ENCODE measurements at regions not wholly inside any gene's neighbourhood (a gene's known extent, or its start where the extent isn't known, plus 50 kb on each side); places are given as distances from the start of the nearest gene placed in this dataset.

GRCh38 chr1:56413671-56414199 lies 165.6 kb downstream of the PLPP3 start:
- Mint-ChIP-seq H3K27ac (no peak overlapping the region), H3K9me3 (peaks cover 2 to 8% of the 10 kb centered on the region in 2 donors), H3K4me3 (no peak overlapping the region), H3K4me1 (ENCODE audit: low read depth in 2 of 2) (no peaks in the 10 kb centered on the region), H3K27me3 (no peaks in the 10 kb centered on the region), H3K36me3 (ENCODE audit: insufficient read depth) (no peaks in the 10 kb centered on the region)
- ATAC-seq (replicated peaks), result no peak
- no peak for DNase-seq

DNA sequence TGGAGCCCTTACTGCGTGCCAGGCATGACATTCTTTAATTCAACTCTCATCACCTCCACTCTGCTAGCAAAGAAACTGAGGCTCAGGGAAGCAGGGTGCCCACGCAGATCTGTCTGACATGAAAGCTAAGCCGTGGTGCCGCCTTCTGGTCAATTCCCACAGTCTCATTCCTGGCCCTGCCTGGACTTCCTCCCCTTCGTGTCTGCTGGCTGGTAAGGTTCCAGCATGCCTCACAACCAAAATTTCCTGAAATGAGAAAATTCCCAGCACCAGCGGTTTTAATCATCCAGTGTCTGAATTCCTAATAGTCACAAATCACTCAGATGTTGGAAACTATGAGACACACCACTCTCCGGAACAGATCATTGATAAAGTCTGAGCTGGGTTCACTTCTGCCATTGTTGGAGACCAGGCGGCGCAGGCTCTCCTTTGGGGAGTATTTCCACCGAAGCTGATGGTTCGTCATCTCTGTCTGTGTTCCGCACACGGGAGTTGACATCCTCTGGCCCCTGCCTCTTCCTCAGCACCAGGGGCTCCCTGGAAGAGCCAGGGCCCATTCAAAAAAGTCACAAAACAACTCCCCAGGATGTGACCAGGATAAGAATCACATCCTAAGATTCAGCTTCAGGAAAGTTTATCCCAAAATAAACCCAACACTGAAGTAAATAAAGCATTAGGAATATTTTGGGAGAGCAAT lies 167.7 kb downstream of the PLPP3 start:
- ATAC-seq (replicated peaks) (no peak), DNase-seq (no peak)
- peaks cover 2 to 14% of the 10 kb centered on the region in 2 donors for H3K9me3 Mint-ChIP-seq
- no peak overlapping the region for H3K27ac Mint-ChIP-seq
- peaks cover 0 to 9% of the 10 kb centered on the region in 2 donors for H3K27me3 Mint-ChIP-seq
- H3K4me1 Mint-ChIP-seq (ENCODE audit: low read depth in 2 of 2), result no peaks in the 10 kb centered on the region
- H3K36me3 Mint-ChIP-seq (ENCODE audit: insufficient read depth), result no peaks in the 10 kb centered on the region
- H3K4me3 Mint-ChIP-seq, result no peak overlapping the region

GRCh38 chr1:56411021-56411420 lies 168.3 kb downstream of the PLPP3 start:
- no peak overlapping the region for H3K4me3 Mint-ChIP-seq
- no peak for DNase-seq
- peaks cover 0 to 9% of the 10 kb centered on the region in 2 donors for H3K27me3 Mint-ChIP-seq
- H3K27ac Mint-ChIP-seq, result no peak overlapping the region
- ATAC-seq (replicated peaks), result no peak
- H3K4me1 Mint-ChIP-seq (ENCODE audit: low read depth in 2 of 2), result no peaks in the 10 kb centered on the region
- no peaks in the 10 kb centered on the region for H3K36me3 Mint-ChIP-seq (ENCODE audit: insufficient read depth)
- H3K9me3 Mint-ChIP-seq, result peaks cover 2 to 14% of the 10 kb centered on the region in 2 donors

DNA sequence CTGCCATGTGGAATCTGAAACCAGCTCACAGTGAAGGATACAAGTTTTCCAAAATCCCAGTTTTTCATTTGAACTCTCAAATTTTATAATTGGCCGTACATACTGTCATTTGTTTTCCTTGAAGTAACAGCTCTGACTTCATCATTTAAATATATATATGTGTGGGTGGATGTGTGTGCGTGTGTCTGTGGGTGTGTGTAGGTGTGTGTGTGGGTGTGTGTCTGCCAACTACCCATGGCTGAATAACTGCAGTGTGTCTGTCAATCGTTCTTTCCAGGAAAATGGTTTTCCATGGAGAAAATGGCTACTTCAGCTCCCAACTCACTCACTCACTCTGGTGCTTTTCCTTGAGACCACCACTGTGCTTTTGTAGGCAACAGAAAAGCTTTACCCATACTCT lies 169.0 kb downstream of the PLPP3 start:
- H3K27me3 Mint-ChIP-seq, result peaks cover 0 to 9% of the 10 kb centered on the region in 2 donors
- ATAC-seq (replicated peaks) (no peak), DNase-seq (no peak)
- H3K4me1 Mint-ChIP-seq (ENCODE audit: low read depth in 2 of 2), result no peaks in the 10 kb centered on the region
- no peaks in the 10 kb centered on the region for H3K36me3 Mint-ChIP-seq (ENCODE audit: insufficient read depth)
- H3K27ac Mint-ChIP-seq, result no peak overlapping the region
- peaks cover 2 to 14% of the 10 kb centered on the region in 2 donors for H3K9me3 Mint-ChIP-seq
- H3K4me3 Mint-ChIP-seq, result no peak overlapping the region

DNA sequence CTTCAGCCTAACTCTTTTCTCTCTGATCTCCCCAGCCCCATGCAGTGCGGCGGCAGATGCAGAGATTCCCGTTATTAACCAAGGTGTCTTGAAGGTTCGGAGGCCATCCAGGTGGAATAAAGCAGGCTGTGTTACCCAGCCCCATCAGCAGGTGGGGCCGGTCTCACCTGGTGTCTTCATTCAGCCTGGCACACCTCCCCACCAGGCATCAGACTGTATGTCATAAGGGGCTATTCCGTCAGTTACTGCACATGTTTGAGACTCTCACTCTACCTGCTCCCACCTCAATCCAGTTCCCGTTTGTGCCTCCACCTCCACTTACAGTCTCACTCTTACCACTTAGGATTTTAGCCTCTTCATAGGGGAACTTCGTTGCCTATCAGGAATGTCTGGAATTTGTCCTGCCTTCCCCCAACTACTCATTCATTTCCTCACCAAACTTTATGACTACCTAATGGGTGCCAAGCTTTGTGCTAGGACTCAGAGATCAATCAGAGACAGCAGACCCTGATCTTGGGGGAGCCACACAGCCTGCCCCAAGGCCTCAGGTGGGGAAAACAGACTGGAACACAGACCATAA lies 170.2 kb downstream of the PLPP3 start:
- ATAC-seq (replicated peaks) (no peak), DNase-seq (no peak)
- H3K36me3 Mint-ChIP-seq (ENCODE audit: insufficient read depth), result no peaks in the 10 kb centered on the region
- H3K4me1 Mint-ChIP-seq (ENCODE audit: low read depth in 2 of 2), result no peaks in the 10 kb centered on the region
- no peak overlapping the region for H3K27ac Mint-ChIP-seq
- no peak overlapping the region for H3K4me3 Mint-ChIP-seq
- peaks cover 0 to 9% of the 10 kb centered on the region in 2 donors for H3K27me3 Mint-ChIP-seq
- H3K9me3 Mint-ChIP-seq, result peaks cover 0 to 12% of the 10 kb centered on the region in 2 donors

DNA sequence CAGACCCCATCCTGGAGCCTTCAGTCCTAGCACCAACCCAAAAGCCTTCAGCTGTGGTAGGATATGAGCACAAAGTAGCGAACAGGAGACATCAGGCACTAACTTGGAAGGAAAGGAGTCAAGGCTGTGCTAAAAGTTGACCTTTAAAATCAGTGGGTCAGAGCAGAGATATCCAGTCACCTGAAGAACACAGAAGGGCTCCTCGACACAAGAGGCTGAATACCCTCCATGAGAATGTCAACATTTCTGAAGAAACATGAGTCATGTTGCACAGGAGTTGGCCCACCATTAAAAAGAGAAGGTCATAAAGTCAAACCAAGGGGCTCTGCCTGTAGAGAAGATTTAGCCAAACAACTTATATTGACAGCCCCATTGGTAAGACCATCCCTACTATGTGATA lies 172.5 kb downstream of the PLPP3 start:
- Mint-ChIP-seq H3K9me3 (peaks cover 0 to 13% of the 10 kb centered on the region in 2 donors), H3K27me3 (peaks cover 0 to 9% of the 10 kb centered on the region in 2 donors), H3K4me3 (no peak overlapping the region), H3K27ac (no peak overlapping the region), H3K4me1 (ENCODE audit: low read depth in 2 of 2) (no peaks in the 10 kb centered on the region), H3K36me3 (ENCODE audit: insufficient read depth) (no peaks in the 10 kb centered on the region)
- DNase-seq, result no peak
- ATAC-seq (replicated peaks), result no peak

DNA sequence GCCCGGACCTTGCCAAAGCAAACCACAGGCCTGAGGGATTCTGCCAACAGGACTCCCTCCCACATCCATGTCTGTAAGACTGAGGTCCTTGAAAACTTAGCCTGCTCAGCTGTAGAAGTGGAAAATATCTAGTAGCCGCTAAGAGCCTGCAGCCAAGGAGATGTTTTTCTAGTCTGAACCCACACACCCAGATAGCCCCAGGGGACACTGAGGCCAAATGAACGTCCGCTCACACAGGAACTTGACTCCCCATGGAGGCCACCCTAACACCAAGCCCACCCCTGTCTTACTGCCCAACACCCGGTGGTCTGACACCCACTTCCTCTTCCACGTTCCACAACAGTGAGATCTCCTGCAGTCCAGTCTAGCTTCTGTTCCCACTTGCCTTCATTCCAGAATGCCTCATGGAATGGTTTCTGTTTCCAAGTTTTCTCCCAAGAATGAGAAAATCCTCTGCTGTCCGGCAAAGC lies 174.8 kb downstream of the PLPP3 start:
- H3K27ac Mint-ChIP-seq, result no peak overlapping the region

DNA sequence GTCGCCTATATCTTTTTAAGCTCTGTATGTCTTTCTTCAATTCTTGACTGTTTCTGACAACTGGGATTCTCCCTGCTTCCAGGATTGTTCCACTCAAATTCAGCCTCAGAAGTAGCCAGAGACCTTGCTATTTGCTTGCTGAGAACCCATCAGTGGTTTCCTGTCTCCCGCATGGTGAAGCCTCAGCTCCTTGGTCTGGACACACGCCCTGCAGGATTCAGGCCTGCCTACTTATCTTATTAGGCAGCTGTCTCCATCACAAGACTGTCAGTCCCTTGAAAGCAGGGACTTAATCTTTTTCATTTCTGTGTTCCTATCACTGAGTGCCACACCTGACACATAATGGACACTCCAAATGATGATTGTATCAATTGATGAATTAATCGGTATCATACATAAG lies 175.3 kb downstream of the PLPP3 start:
- no peaks in the 10 kb centered on the region for H3K36me3 Mint-ChIP-seq (ENCODE audit: insufficient read depth)
- no peak overlapping the region for H3K4me3 Mint-ChIP-seq
- H3K27me3 Mint-ChIP-seq, result peaks cover 0 to 9% of the 10 kb centered on the region in 2 donors
- H3K27ac Mint-ChIP-seq, result no peak overlapping the region
- ATAC-seq (replicated peaks) (no peak), DNase-seq (no peak)
- peaks cover 0 to 13% of the 10 kb centered on the region in 2 donors for H3K9me3 Mint-ChIP-seq
- H3K4me1 Mint-ChIP-seq (ENCODE audit: low read depth in 2 of 2), result no peaks in the 10 kb centered on the region

More for the DNA sequence above, 174.8 kb downstream of the PLPP3 start:
- H3K27me3 Mint-ChIP-seq, result peaks cover 0 to 9% of the 10 kb centered on the region in 2 donors
- H3K36me3 Mint-ChIP-seq (ENCODE audit: insufficient read depth), result no peaks in the 10 kb centered on the region
- no peak for DNase-seq
- ATAC-seq (replicated peaks), result no peak
- H3K4me3 Mint-ChIP-seq, result no peak overlapping the region
- no peaks in the 10 kb centered on the region for H3K4me1 Mint-ChIP-seq (ENCODE audit: low read depth in 2 of 2)
- H3K9me3 Mint-ChIP-seq, result peaks cover 0 to 13% of the 10 kb centered on the region in 2 donors

- no peaks in the 10 kb centered on the region for H3K4me1 Mint-ChIP-seq (ENCODE audit: low read depth in 2 of 2)
- H3K36me3 Mint-ChIP-seq (ENCODE audit: insufficient read depth), result no peaks in the 10 kb centered on the region
- DNase-seq (no peak), ATAC-seq (replicated peaks) (no peak)
- H3K9me3 Mint-ChIP-seq, result peaks cover 0 to 13% of the 10 kb centered on the region in 2 donors
- peaks cover 0 to 9% of the 10 kb centered on the region in 2 donors for H3K27me3 Mint-ChIP-seq
- H3K4me3 Mint-ChIP-seq, result no peak overlapping the region
- no peak overlapping the region for H3K27ac Mint-ChIP-seq
Measured at GRCh38 chr1:56403321-56403720, 176.0 kb downstream of the PLPP3 start.

- no peak overlapping the region for H3K27ac Mint-ChIP-seq
- no peak for DNase-seq
- no peak for ATAC-seq (replicated peaks)
- no peaks in the 10 kb centered on the region for H3K4me1 Mint-ChIP-seq (ENCODE audit: low read depth in 2 of 2)
- peaks cover 0 to 7% of the 10 kb centered on the region in 2 donors for H3K9me3 Mint-ChIP-seq
- H3K36me3 Mint-ChIP-seq (ENCODE audit: insufficient read depth), result no peaks in the 10 kb centered on the region
- H3K4me3 Mint-ChIP-seq, result no peak overlapping the region
- no peaks in the 10 kb centered on the region for H3K27me3 Mint-ChIP-seq
Measured at GRCh38 chr1:56401191-56401590, 178.2 kb downstream of the PLPP3 start.

DNA sequence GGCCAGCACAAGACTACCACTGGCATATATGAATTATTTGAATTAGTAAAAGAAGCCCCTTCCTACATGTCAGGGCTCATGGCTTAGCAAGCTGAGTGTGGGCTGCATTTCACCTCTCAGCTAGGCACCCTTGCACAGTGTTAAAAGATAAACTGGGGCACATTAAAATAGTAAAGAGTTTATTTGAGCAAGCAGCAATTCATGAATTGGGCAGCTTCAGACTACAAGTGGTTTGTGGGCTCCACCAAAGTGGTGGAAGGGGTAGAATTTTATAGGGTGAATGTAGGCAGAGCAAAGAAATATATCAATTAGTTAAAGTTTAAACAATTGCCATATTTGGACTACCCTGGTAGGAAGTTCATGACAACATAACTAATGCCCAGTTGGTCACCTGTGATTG lies 178.8 kb downstream of the PLPP3 start:
- H3K9me3 Mint-ChIP-seq, result peaks cover 0 to 7% of the 10 kb centered on the region in 2 donors
- no peaks in the 10 kb centered on the region for H3K27me3 Mint-ChIP-seq
- no peak overlapping the region for H3K27ac Mint-ChIP-seq
- no peak for DNase-seq
- H3K4me3 Mint-ChIP-seq, result no peak overlapping the region
- H3K36me3 Mint-ChIP-seq (ENCODE audit: insufficient read depth), result no peaks in the 10 kb centered on the region
- ATAC-seq (replicated peaks), result no peak
- H3K4me1 Mint-ChIP-seq (ENCODE audit: low read depth in 2 of 2), result no peaks in the 10 kb centered on the region

DNA sequence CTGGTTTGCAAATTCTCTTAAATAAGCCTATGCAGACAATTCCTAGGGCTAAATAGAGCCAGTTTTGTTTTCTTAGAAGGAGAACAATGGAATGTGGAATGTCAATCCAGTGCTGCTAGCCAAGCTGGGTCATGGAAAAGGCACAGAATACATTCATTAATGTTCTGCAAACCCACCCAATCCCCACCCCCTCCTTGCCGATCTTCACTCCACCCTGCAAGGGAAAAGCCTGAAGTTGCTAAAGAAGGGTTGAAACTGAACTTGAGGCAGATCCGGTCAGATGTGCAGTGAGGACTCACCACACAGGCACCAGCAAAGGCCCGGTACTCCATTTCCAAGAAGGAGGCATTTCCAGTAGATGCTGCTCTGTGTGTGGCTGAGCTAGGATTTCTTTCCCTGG lies 179.6 kb downstream of the PLPP3 start:
- Mint-ChIP-seq H3K27me3 (no peaks in the 10 kb centered on the region), H3K4me3 (no peak overlapping the region), H3K27ac (no peak overlapping the region), H3K4me1 (ENCODE audit: low read depth in 2 of 2) (no peaks in the 10 kb centered on the region), H3K36me3 (ENCODE audit: insufficient read depth) (no peaks in the 10 kb centered on the region), H3K9me3 (peaks cover 0 to 7% of the 10 kb centered on the region in 2 donors)
- ATAC-seq (replicated peaks), result no peak
- DNase-seq, result no peak

GRCh38 chr1:56399326-56399725 lies 180.0 kb downstream of the PLPP3 start:
- DNase-seq, result no peak
- ATAC-seq (replicated peaks), result no peak

DNA sequence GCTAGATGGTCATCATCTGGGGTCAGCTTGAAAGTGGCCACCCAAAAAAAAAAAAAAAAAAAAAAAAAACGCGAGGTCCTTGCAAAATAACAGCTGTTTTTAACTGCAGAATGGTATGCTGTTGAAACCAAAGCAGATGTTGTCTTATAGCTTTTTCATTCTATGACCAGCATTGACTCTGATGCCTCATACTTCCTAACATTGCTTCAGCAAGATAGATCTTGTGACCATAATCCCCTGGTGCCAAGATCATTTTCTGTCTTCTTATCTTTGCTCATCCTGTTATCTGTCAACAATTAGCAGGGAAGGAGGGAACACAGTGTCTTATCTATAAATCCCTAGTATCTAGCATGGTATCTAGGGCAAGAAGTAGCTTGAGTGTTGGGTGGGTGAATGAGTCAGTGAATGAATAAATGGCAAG lies 181.5 kb downstream of the PLPP3 start:
- no peak overlapping the region for H3K4me3 Mint-ChIP-seq
- no peak overlapping the region for H3K27ac Mint-ChIP-seq
- ATAC-seq (replicated peaks), result no peak
- H3K4me1 Mint-ChIP-seq (ENCODE audit: low read depth in 2 of 2), result no peaks in the 10 kb centered on the region
- H3K36me3 Mint-ChIP-seq (ENCODE audit: insufficient read depth), result no peaks in the 10 kb centered on the region
- peaks cover 0 to 7% of the 10 kb centered on the region in 2 donors for H3K9me3 Mint-ChIP-seq
- DNase-seq, result no peak
- H3K27me3 Mint-ChIP-seq, result no peaks in the 10 kb centered on the region

More at GRCh38 chr1:56399326-56399725, 180.0 kb downstream of the PLPP3 start:
- no peaks in the 10 kb centered on the region for H3K4me1 Mint-ChIP-seq (ENCODE audit: low read depth in 2 of 2)
- no peak overlapping the region for H3K27ac Mint-ChIP-seq
- no peak overlapping the region for H3K4me3 Mint-ChIP-seq
- no peaks in the 10 kb centered on the region for H3K36me3 Mint-ChIP-seq (ENCODE audit: insufficient read depth)
- peaks cover 0 to 7% of the 10 kb centered on the region in 2 donors for H3K9me3 Mint-ChIP-seq
- H3K27me3 Mint-ChIP-seq, result no peaks in the 10 kb centered on the region

Measured in effector memory CD8-positive, alpha-beta T cell (primary cell).